NCI-H2107 treated with DMSO at 0.1 percent for 48 hours (cell line): ENCODE measurements at regions not wholly inside any gene's neighbourhood (a gene's known extent, or its start where the extent isn't known, plus 50 kb on each side); places are given as distances from the start of the nearest gene placed in this dataset.
"Not testable (repeated sequence)": the region's sequence is repeated elsewhere in the genome, so short reads cannot be mapped to it uniquely, and the experiment has no call there.

Experiments used
- DNase-seq: peaks from one replicate; lab custom pipeline; 2025; ENCODE audit not compliant: unreplicated experiment; lab: John Stamatoyannopoulos, UW

DNA sequence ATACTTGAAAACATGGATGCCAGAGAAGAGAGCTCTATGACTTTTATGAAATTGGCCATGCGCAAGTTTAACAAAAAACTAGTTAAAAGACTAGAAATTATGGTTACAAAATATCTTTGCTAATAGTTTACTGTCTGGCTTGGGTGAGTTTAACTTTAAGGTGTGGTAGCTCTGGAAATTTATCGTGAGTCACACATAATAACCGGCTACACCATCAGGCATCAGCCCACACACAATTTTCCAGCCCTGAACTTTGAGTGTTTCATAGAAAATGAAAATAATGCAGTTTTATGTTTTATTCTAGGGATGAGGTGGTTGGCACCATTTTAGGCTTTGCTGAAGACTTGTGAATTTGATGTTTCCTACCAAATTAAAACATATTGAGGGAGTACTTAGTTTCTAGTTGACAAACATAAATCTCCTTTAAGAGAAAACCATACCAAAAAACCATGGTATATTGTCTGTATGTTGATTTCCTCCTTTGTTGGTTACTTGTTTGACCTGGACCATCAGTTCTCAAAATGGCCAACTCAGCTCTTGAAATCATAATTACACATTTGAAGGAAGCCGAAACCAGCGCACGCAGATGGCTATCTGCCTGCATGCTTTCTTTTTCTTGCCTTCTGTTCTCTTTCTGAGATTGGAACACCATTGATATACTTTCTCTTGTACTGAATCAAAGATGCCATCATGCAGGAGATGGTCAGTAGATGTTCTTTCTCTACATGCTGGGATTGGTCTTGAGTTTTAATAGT lies 125.1 kb downstream of the AKAP11 start:
- no peak for DNase-seq

DNA sequence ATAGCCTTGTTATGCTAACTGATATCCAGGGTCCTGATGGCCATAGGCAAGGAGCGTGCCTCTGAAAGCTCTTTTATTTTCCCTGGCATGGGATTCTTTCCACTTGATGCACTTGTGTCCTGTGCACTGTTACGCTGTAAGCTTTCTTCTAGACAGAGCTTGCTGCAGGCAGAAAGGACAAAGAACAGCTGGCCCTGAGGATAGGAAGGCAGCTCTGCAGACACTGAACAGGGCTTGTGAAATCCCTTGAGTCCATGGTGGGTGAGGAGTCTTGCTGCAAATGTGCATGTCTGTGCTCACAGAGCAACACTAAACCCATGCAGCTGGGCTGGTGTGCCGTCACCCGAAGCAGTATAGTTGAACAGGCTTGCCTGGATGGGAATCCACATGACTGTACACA lies 126.6 kb downstream of the AKAP11 start:
- peak; percentile 8 for DNase-seq

DNA sequence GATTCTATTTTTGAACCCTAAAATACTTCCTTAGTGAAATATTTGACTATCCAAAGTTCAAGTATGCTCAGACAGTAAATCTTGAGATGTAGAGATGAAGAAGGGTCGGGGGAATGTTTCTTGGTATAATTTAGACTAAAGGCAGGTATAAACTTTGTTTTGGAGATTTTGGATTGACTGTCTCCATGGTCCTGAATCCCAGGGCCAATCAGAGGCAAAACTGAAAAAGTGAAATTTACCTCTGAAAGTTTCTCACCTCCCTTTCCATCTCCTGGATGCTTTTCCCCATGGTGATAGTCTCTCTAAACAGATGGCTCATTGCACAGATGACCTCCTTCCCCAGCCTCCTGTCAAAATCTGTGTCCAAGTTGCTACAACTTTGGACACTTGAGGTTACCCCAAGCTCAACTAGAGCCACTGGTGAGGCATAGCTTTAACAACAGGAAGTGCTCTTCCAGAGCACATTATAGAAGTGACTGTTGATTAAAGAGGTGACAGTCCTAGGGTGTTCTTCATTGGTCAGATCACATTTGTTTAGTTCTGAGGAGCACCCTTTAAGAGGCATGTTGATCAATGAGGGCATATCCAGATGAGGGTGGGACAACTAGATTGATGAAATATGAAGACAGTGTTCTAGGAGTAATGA lies 128.4 kb downstream of the AKAP11 start:
- no peak for DNase-seq

DNA sequence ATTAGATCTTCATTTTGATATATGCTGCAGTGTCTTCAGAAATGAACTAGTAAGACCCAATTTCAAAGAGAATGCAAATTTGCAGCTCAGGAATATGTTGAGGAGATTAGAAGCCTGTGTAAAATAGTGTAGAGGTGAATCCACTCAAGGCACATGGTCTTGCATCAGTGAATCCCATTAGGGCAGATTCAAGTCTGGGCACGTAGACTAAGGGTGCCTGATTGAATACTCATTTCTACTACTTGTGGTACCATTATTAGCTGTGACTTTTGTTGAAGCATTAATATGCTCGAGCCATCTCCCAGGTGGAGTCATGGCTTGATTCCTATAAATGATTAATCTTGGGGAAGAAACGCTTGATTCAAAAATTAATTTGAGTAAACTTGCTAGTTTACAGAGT lies 129.4 kb downstream of the AKAP11 start:
- DNase-seq: no peak

DNA sequence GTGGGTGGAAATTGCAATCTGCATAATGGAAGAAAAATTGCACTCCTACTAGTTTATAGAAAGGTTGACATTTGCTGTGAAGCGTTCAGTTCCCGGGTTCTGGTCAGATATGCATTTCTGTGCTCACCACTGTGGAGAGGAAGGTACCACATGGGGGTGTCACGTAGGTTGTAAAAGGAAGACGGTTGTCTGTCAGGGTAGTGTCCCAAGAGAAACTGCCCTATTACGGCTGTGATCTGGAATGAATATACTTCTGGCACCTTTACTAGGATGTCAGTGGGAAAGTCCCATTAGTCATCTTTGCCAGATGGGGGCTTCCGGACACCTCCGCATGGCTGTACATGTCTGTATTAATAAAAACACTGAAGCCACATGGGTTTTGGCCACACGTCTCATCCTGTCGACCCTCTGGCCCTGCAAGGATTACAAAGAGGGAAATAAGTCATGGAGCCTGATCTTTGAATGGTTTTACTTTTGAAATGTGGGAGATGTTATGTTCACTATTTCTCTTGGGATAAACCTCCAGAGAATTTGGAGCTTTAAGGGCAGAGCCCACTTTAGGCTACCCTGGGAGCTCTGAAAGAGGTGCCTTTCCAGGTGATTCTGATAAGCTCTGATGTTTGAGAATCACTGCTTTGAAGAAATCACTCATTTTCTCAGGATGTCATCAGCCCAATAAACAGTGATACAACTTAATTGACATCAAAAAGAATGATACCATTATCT lies 133.9 kb downstream of the AKAP11 start:
- no peak for DNase-seq

DNA sequence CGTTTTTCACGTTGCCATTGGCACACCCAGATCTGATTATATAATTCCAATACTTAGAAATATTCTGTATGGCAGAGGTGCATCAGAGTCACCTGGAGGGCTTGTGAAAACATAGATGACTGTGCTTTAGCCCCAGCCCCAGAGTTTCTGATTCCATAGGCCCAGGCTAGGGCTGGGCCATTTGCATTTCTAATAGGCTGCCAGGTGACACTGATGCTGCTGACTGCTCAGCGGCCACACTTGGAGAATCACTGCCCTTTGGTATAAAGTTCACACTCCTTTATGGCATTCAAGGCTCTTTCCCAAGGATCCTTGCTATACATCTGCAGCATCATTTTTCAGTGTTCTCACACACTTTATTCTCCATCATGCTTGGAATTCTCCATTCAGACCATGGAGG lies 137.1 kb downstream of the AKAP11 start:
- no peak for DNase-seq

DNA sequence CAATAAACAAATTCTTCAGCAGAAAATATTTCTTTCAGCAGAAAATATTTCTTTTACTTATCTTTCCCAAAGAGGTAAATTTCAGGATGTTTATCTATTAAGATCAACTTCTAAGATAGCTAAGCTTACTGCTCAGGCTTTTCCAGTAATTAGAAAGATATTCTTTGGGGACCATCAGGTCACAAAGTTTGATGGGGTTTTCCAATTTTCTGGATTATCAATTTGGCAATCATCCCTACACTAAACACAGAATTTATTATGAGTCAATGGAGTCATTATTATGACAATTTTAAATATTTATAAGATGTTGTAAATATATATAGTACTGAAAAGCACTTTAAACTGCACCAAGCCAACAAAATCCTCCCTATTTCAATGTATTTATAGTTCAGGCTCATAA lies 137.6 kb downstream of the AKAP11 start:
- no peak for DNase-seq

DNA sequence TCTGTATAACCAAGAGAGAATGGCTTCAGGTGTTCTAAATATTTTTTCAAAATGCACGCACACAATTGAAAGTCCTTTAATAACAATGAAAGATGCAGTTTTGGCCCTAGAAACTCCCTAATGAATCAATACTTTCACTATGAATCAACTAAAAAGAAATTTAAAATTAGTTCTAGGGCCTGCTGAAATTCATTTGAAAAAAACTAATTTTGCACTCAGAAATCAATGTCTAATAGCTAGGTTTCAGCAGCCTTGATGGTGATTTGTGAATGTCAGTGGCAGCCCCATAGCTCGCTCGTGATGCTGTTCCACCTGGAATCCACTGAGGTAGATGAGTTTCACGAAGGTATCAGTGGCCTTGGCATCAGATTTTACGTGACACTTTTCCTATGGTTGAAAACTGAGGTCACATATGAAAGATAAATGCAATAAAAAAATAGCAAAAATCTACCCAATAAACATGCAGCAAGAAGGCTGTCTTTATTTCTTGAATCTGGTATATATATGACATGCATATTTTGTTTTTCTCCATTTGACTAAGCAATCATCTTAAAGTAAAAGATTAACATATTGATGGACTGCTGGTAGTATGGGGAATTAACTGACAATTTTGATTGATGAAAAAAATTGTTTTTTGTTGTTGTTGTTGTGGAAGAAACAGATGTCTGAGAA lies 141.0 kb downstream of the AKAP11 start:
- DNase-seq: no peak

DNA sequence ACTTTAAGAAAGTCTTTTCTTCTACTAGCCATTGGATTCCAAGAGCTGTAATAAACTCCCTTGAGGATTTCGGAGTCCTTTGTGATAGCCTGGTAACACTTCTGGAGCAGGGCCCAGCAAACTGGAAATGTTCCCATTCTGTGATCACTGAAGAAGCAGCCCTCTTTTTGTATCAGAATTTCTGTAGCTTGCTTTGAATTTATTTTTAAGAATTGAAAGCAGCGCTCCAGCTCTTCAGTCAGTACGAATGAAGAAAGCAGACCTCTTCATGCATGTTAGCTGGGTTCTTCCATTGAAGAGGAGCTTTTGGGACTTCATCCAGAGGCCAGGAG lies 141.5 kb downstream of the AKAP11 start:
- no peak for DNase-seq

DNA sequence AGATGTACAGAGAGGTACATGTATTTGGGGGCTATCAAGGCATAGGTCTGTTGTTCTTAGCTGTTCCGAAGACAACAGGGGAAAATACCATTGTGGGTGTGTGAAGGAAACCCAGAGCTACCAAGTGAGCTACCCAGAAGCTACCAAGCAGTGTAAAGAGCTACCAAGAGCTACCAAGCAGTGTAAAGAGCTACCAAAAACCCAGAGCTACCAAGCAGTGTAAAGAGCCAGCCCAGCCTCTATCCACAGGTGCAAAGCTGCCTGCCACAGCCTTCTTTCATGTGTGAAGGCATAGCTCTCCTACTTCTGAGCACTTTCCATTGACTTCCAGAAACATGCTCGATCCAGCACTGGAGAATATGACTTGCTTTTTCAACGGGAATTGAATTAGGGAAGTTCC lies 145.7 kb downstream of the AKAP11 start:
- DNase-seq: no peak

DNA sequence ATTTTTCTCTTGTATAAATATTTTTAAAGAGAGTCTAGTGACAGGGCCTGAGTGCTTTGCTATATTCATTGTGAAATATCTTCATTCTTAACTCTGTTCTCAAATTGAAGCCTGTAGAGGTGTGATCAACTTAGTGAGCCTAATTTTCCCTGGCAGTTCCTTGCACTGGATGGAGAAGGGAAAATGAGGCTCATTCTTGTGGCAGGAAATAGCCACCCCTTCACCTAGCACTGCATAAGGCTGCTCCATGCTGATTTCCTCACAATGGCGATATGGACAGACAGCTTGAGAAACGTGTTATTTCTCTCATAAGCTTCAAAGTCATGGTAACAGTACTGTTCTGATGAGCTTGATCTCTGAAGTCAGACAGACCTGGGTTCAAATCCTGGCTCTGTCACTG lies 146.2 kb downstream of the AKAP11 start:
- no peak for DNase-seq

DNA sequence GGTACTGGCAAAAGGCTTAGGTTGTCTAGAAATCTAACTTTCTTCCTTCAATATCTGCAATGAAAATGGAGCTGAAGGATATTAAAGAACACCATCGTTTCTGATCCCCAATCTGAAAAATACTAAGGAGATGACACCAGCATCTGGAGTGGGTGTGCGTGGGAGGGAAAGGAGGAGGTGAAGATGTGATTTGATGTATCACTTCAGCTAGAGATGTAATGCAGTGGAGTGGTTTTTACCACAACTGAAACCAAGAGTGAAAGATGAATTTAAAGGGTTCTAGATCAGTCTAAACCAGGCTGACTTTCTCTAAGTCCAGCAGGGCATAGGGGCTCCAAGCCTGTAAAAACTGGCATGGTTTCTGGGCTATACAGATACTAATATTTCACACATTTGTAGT lies 148.4 kb downstream of the AKAP11 start:
- DNase-seq: no peak

DNA sequence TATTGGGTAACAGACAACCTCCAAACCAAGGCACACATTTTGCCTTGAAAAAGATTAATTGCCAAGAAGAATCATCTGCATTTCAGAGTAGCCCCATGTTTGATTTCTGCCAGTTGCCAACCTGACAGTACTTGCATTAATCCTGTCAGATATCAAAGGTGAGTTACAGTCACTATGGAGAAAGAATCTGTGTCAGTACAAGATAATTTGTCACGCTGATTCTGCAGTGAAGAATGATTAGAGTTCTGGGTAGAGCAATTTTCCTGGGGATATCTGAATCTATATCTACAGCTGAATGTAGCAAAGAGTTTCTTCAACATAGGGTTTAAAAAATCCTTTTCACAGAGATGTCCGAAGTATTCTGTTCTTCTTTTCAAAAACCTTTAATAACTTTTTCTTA lies 150.7 kb downstream of the AKAP11 start:
- no peak for DNase-seq

DNA sequence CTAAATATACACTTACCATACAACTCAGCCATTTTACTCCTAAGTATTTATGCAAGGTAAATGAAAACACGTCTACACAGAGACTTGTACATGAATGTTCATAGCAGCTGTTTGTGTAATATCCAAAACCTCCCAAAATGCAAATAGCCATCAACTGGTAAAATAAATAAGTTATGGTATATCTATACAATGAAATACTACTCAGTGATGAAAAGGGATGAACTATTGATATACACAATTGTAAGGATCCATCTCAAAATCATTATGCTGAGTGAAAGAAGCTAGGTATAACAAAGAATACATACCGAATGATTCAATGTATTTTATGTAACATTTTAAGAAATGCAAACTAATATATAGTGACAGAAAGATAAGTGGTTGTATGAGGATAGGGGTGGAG lies 149.8 kb upstream of the TNFSF11 start:
- no peak for DNase-seq

DNA sequence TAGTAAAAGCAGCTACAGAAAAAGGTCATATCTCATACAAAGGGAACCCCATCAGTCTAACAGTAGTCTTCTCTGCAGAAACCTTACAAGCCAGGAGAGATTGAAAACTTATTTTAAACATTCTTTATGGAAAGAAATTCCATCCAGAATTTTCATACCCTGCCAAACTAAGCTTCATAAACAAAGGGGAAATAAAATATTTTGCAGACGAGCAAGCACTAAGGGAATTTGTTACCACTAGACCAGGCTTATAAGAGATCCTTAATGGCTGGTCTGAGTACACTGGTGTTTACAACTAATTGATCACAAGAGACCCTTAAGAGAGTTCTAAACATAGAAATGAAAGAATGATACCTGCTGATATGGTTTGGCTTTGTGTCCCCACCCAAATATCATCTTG lies 128.6 kb upstream of the TNFSF11 start:
- DNase-seq: no peak

DNA sequence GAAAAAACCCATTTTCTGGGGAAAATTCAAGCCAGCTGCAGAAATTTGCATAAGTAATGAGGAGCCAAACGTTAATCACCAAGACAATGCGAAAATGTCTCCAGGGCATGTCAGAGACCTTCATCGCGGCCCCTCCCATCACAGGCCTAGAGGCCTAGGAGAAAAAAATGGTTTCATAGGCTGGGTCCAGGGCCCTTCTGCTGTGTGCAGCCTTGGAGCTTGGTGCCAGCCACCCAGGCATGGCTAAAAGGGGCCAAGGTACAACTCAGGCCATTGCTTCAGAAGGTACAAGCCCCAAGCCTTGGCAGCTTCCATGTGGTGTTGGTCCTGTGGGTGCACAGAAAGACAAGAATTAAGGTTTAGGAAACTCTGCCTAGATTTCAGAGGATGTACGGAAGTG lies 127.4 kb upstream of the TNFSF11 start:
- DNase-seq: not testable (repeated sequence)

DNA sequence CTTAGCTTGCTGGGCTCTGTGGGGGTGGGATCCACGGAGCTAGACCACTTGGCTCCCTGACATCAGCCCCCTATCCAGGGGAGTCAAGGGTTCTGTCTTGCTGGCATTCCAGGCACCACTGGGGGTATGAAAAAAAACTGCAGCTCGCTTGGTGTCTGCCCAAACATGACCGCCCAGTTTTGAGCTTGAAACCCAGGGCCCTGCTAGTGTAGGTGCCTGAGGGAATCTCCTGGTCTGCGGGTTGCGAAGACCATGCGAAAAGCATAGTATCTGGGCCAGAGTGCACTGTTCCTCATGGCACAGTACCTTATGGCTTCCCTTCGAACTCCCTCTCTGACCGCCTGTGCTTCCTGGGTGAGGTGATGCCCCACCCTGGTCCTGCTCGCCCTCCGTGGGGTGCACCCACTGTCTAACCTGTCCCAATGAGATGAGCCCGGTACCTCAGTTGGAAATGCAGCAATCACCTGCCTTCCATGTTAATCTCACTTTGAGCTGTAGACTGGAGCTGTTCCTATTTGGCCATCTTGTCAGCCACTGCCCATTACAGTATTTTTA lies 120.8 kb upstream of the TNFSF11 start:
- DNase-seq: no peak

DNA sequence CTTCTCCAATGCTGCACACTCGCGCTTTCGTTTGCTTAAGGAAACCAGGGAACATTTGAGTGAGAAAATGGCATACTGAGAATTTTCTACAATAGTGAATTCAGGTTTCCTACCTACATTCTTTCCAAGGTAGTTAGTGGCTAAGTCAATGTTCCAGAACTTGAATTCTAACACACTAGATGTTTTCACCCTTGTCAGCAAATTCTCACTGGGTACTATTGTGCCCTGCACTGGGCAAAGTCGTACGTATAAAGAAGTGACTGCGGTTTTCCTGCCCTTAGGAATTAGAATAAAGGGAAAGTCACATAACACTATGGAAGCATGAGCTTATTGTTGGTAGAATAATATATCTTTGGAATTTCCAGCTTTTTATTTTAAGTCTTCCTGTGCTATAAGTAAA lies 119.2 kb upstream of the TNFSF11 start:
- DNase-seq: no peak

DNA sequence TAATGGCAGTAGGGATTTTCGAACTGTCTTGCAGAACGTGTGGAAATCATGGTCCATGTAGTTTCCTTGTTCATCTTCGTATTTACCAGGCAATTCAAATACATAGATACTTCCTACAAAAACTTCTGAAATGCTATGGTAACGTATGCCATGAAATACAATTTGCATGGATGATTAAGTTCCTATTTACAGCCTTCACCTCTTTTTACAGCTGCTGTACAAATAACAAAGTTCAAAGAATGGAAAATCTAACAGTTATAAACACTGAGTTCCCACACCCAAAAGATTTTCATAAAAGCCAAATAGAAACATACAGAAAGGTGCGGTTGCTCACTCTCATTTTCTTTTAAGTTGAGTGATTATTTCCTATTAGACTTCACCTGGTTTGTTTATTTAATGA lies 115.8 kb upstream of the TNFSF11 start:
- DNase-seq: no peak

DNA sequence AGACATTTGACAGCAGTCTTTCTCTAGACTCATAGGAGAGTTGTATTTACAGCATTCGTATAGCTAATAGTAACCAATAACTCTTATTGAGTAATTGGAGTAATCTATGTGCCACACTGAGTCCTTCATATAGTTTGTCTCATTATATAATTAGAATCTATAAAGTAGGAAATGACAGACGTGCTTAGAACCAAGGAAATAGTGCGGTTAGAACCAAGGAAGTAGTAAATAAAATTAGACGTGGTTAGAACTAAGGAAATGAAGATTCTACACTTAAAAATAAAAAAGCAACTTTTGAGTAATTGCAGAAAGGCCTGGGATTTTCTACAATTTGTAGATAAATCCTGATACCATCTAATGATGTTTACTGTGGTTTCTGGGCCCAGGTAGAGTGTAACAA lies 107.8 kb upstream of the TNFSF11 start:
- no peak for DNase-seq

DNA sequence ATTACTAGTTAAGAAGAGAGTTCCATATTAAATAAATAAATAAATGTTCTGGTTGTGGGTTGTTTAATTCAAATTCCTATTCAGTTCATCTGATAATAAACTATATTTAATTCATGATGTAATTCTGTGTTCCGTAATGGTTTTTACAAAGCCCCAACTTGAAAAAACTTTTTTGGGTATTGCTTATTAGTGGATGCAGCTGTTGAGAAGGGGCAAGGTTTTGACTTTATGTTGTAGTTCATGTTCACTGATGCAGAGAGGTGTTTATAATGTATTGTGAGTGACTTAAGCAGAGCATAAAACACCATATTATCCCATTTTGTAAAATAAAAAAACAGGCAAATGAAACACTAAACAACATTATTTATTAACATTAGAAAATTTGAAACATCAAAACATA lies 107.3 kb upstream of the TNFSF11 start:
- no peak for DNase-seq

DNA sequence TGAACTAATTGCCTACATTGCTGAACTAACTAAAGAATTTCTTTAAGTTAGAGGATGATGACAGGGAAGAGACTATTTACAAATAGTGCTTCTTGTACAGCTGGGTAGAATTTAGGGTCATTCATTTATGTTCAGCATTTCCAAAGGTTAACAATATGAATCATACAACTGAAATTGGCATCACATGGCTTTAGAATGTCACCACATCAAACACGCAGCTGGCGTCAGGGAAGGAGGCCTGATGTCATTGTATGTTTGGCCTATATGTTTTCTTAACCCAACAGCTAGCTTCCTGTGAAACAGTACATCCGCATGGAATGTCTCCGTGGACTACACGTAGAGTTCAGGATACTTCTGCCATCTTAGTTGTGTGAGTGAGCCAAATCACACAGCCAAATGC lies 99.0 kb upstream of the TNFSF11 start:
- no peak for DNase-seq
